Fibroblast of lung (primary cell): ENCODE measurements at regions not wholly inside any gene's neighbourhood (a gene's known extent, or its start where the extent isn't known, plus 50 kb on each side); places are given as distances from the start of the nearest gene placed in this dataset.

Experiments
- DNase-seq, 2 donors: peaks; one replicate each; pipeline versions ENCODE4 v3.0.0 to v3.0.0-alpha.2; 2010; ENCODE audit warnings: low read depth in 2 of 2
- H2AFZ ChIP-seq: 2 replicates; pipeline ENCODE4 v1.5.1; 2012; ENCODE audit warnings: low read length, control low read depth, inconsistent platforms
- H3K27ac ChIP-seq: 2 replicates; pipeline ENCODE4 v1.5.1; 2011; ENCODE audit warnings: low read length, control low read depth; ENCODE audit not compliant: insufficient read depth
- H3K27me3 ChIP-seq: 2 replicates; pipeline ENCODE4 v1.5.1; 2011; ENCODE audit warnings: mild to moderate bottlenecking, low read length; ENCODE audit not compliant: control insufficient read depth, insufficient read depth
- H3K36me3 ChIP-seq: 2 replicates; pipeline ENCODE4 v1.5.1; 2011; ENCODE audit warnings: low read length; ENCODE audit not compliant: control insufficient read depth, insufficient read depth
- H3K4me1 ChIP-seq: 2 replicates; pipeline ENCODE4 v1.5.1; 2011; ENCODE audit warnings: low read length; ENCODE audit not compliant: control insufficient read depth, insufficient read depth; ENCODE audit errors: extremely low read depth
- H3K4me2 ChIP-seq: 2 replicates; pipeline ENCODE4 v1.5.1; 2011; ENCODE audit warnings: low read length, control low read depth; ENCODE audit not compliant: insufficient read depth; ENCODE audit errors: extremely low read depth
- H3K4me3 ChIP-seq, 4 experiments: fragments of 200-600 bp in 1 of 4; sonication (generic) in 1 of 4; replicated peaks in 1 of 4; 2 replicates each; pipeline ENCODE4 v1.5.1; 2011 to 2016; ENCODE audit warnings: low read length in 4 of 4, low read depth in 3 of 4, mild to moderate bottlenecking in 3 of 4, control low read depth in 2 of 4, inconsistent platforms in 1 of 4, mixed read lengths in 1 of 4; ENCODE audit not compliant: insufficient read depth in 1 of 4; ENCODE audit errors: control extremely low read depth in 1 of 4
- H3K79me2 ChIP-seq: 2 replicates; pipeline ENCODE4 v1.5.1; 2012; ENCODE audit warnings: mild to moderate bottlenecking, low read length, inconsistent platforms; ENCODE audit not compliant: control insufficient read depth, insufficient read depth
- H3K9ac ChIP-seq: 2 replicates; pipeline ENCODE4 v1.5.1; 2011; ENCODE audit warnings: mild to moderate bottlenecking, low read length, control low read depth; ENCODE audit not compliant: insufficient read depth
- H3K9me3 ChIP-seq: 2 replicates; pipeline ENCODE4 v1.5.1; 2012; ENCODE audit warnings: low read depth, low read length; ENCODE audit not compliant: control insufficient read depth, insufficient read depth
- H4K20me1 ChIP-seq: 2 replicates; pipeline ENCODE4 v1.5.1; 2011; ENCODE audit warnings: low read length; ENCODE audit not compliant: control insufficient read depth, insufficient read depth; ENCODE audit errors: extremely low read depth
- EZH2 ChIP-seq: IDR thresholded peaks from 2 replicates; pipeline ENCODE4 v1.5.1; 2012; ENCODE audit warnings: low read length, control low read depth, mild to moderate bottlenecking; ENCODE audit errors: missing control alignments
- TF ChIP-seq, protein P1 (sequence below), 2 donors: IDR thresholded peaks in 1 of 2; conservative IDR thresholded peaks in 1 of 2; 1 replicate in 1 of 2; 2 replicates in 1 of 2; pipeline ENCODE4 v1.5.1; 2011 to 2012; ENCODE audit warnings: low read length in 2 of 2, control low read depth in 1 of 2, inconsistent platforms in 1 of 2, low read depth in 1 of 2, mild to moderate bottlenecking in 1 of 2

DNA sequence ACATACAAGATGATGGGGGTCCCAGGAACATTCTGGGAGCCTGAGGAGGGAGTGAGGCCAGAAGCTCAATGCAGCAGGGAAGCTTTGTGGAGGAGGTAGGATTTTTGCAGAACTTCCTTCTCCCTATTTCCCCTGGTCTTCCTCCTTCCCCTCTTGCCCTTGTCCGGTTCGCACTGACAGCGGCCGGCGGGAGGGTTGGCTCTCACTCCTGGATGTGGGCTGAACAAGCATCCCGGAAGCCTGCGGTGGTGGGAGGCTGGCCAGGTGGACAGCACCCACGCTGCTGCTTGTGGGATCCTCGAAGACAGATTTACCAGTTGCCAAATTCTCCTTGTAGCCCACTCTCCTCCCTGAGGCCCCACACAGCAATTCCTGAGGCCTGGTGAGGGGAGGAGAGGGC, 112.2 kb downstream of the KCNA5 start:
- TF ChIP-seq EZH2: no peak
- TF ChIP-seq, protein P1, sequence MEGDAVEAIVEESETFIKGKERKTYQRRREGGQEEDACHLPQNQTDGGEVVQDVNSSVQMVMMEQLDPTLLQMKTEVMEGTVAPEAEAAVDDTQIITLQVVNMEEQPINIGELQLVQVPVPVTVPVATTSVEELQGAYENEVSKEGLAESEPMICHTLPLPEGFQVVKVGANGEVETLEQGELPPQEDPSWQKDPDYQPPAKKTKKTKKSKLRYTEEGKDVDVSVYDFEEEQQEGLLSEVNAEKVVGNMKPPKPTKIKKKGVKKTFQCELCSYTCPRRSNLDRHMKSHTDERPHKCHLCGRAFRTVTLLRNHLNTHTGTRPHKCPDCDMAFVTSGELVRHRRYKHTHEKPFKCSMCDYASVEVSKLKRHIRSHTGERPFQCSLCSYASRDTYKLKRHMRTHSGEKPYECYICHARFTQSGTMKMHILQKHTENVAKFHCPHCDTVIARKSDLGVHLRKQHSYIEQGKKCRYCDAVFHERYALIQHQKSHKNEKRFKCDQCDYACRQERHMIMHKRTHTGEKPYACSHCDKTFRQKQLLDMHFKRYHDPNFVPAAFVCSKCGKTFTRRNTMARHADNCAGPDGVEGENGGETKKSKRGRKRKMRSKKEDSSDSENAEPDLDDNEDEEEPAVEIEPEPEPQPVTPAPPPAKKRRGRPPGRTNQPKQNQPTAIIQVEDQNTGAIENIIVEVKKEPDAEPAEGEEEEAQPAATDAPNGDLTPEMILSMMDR (conservative IDR thresholded peaks at IDR 0.05 in 1 of 2, IDR thresholded peaks at IDR 0.05 in 1 of 2; ENCODE audit: low read depth in 1 of 2, low read length in 2 of 2): no peak
- Histone ChIP-seq H3K79me2 (no peaks in the 10 kb centered on the region), H2AFZ (no peak overlapping the region), H4K20me1 (no peaks in the 10 kb centered on the region), H3K4me2 (no peak overlapping the region), H3K9me3 (no peaks in the 10 kb centered on the region), H3K36me3 (no peaks in the 10 kb centered on the region), H3K9ac (no peak overlapping the region), H3K27me3 (peaks cover 2% of the 10 kb centered on the region), H3K4me3 (no peak overlapping the region), H3K27ac (no peak overlapping the region), H3K4me1 (no peaks in the 10 kb centered on the region)
- no peak for DNase-seq

DNA sequence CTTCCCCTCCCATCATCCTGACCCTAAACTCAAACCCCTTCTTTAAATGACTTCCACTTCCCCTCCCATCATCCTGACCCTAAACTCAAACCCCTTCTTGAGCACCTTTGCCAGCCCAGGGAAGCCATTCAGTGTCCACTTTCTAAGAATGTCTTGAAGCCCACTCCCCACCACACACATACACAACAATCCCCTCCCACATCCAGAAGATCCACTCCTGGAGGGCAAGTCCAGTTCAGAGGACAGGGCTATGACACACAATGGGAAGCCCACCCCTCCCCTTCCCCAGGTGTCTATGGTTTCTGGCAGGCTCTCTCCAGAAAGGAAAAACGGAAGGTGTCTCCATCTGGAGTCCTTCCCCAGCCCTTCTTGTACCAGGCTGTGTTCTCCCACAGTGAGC, 117.1 kb downstream of the KCNA5 start:
- Histone ChIP-seq H3K79me2 (no peaks in the 10 kb centered on the region), H3K36me3 (no peaks in the 10 kb centered on the region)

DNA sequence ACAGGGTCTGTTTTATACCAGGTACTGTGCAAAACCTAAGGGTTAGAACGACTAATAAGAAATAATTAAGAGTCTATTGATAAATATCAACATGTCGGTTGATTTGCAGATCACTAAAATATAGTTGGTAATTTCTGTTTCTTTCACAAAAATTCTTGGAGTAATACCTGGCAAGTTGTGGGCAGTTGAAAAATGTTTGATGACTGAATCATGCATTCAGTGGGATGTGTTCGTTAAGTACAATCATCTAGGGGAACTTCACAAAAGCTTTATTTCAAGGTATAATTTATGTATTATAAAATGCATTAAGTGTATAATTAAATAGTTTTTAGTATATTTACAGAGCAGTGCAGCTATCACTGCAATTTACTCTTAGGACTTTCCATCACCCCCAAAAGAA, 120.0 kb downstream of the KCNA5 start:
- DNase-seq: peak in 1 of 2 donors; percentile 70
- no peak overlapping the region for H3K9ac ChIP-seq
- peaks cover 13% of the 10 kb centered on the region for H3K4me1 ChIP-seq
- no peak overlapping the region for H3K4me3 ChIP-seq
- H3K36me3 ChIP-seq: no peaks in the 10 kb centered on the region
- TF ChIP-seq, protein P1 (conservative IDR thresholded peaks at IDR 0.05 in 1 of 2, IDR thresholded peaks at IDR 0.05 in 1 of 2; ENCODE audit: low read depth in 1 of 2, low read length in 2 of 2): no peak
- no peak for TF ChIP-seq EZH2
- H4K20me1 ChIP-seq: no peaks in the 10 kb centered on the region
- H3K9me3 ChIP-seq: no peaks in the 10 kb centered on the region
- H3K79me2 ChIP-seq: no peaks in the 10 kb centered on the region
- H3K27ac ChIP-seq: no peak overlapping the region
- H2AFZ ChIP-seq: no peak overlapping the region
- no peak overlapping the region for H3K4me2 ChIP-seq
- no peaks in the 10 kb centered on the region for H3K27me3 ChIP-seq

More for the DNA sequence above, 117.1 kb downstream of the KCNA5 start:
- no peak overlapping the region for H3K27ac ChIP-seq
- no peak for DNase-seq
- H3K4me2 ChIP-seq: no peak overlapping the region
- no peaks in the 10 kb centered on the region for H3K4me1 ChIP-seq
- no peaks in the 10 kb centered on the region for H3K9me3 ChIP-seq
- H3K27me3 ChIP-seq: no peaks in the 10 kb centered on the region
- TF ChIP-seq, protein P1 (conservative IDR thresholded peaks at IDR 0.05 in 1 of 2, IDR thresholded peaks at IDR 0.05 in 1 of 2; ENCODE audit: low read depth in 1 of 2, low read length in 2 of 2): no peak
- no peak for TF ChIP-seq EZH2
- H4K20me1 ChIP-seq: no peaks in the 10 kb centered on the region
- H3K9ac ChIP-seq: no peak overlapping the region
- no peak overlapping the region for H2AFZ ChIP-seq
- H3K4me3 ChIP-seq: no peak overlapping the region
